Panc1 (cell line): ENCODE measurements at regions not wholly inside any gene's neighbourhood (a gene's known extent, or its start where the extent isn't known, plus 50 kb on each side); places are given as distances from the start of the nearest gene placed in this dataset.

Experiments
- ATAC-seq: fragments of 200-7000 bp; cut with Tn5 transposase; 2 replicates; pipeline ENCODE4 v1.9.1; 2020; ENCODE audit warnings: mild to moderate bottlenecking, moderate library complexity
- BruUV-seq: library from RNA; stranded (reverse); fragments of 400-500 nt; replicated peaks from 2 replicates; lab custom pipeline; 2021; lab: Mats Ljungman, UMichigan
- CTCF ChIA-PET: fragments of 300-600 bp; sonication (Branson Sonifier 250); formaldehyde crosslinking; loops from one replicate; lab custom pipeline; 2022; ENCODE audit warnings: antibody characterized with exemption; lab: Charles Lee
- POLR2A ChIA-PET: fragments of 300-600 bp; sonication (Branson Sonifier 250); formaldehyde crosslinking; loops from one replicate; lab custom pipeline; 2022; ENCODE audit warnings: antibody characterized with exemption; lab: Charles Lee
- DNase-seq: peaks from one replicate; pipeline ENCODE4 v3.0.0-alpha.2; 2010; ENCODE audit warnings: low read depth, low spot score
- H3K27ac ChIP-seq: 2 replicates; pipeline ENCODE4 v1.5.1; 2011; ENCODE audit warnings: mild to moderate bottlenecking, low read length, inconsistent platforms
- H3K27me3 ChIP-seq: fragments of 200-500 bp; sonication (Bioruptor generic); 2 replicates; pipeline ENCODE4 v1.6.0; 2014; ENCODE audit warnings: low read length, inconsistent platforms; ENCODE audit not compliant: control insufficient read depth, insufficient read depth
- H3K36me3 ChIP-seq: fragments of 200-500 bp; sonication (Bioruptor generic); 2 replicates; pipeline ENCODE4 v1.5.1; 2014; ENCODE audit warnings: inconsistent platforms, mild to moderate bottlenecking, low read length, moderate library complexity; ENCODE audit not compliant: control insufficient read depth, insufficient read depth
- H3K4me1 ChIP-seq: 2 replicates; pipeline ENCODE4 v1.5.1; 2011; ENCODE audit warnings: inconsistent platforms, mild to moderate bottlenecking, low read length, moderate library complexity; ENCODE audit not compliant: control insufficient read depth, insufficient read depth
- H3K4me3 ChIP-seq, 2 experiments: 2 replicates each; pipeline ENCODE4 v1.5.1; 2011 to 2012; ENCODE audit warnings: low read depth in 2 of 2, low read length in 2 of 2, mild to moderate bottlenecking in 2 of 2, inconsistent platforms in 1 of 2, moderate library complexity in 1 of 2
- H3K9me3 ChIP-seq: fragments of 200-500 bp; sonication (Bioruptor generic); 2 replicates; pipeline ENCODE4 v1.5.1; 2014; ENCODE audit warnings: low read depth, mild to moderate bottlenecking, inconsistent platforms, low read length, moderate library complexity; ENCODE audit not compliant: control insufficient read depth, insufficient read depth
- POLR2AphosphoS5 ChIP-seq: IDR thresholded peaks from 2 replicates; pipeline ENCODE4 v1.6.1; 2012; ENCODE audit warnings: mild to moderate bottlenecking, low read depth, low read length, moderate library complexity
- REST ChIP-seq, 2 experiments: IDR thresholded peaks; 2 replicates each; pipeline ENCODE4 v1.6.1; 2011 to 2012; ENCODE audit warnings: low read depth in 2 of 2, control low read depth in 1 of 2, low read length in 1 of 2, mild to moderate bottlenecking in 1 of 2, moderate library complexity in 1 of 2; ENCODE audit not compliant: insufficient read depth in 1 of 2
- SIN3A ChIP-seq: IDR thresholded peaks from 2 replicates; pipeline ENCODE4 v1.6.1; 2012; ENCODE audit warnings: low read depth, mild to moderate bottlenecking, low read length, moderate library complexity, borderline replicate concordance; ENCODE audit not compliant: insufficient read depth
- TCF7L2 ChIP-seq: IDR thresholded peaks from 2 replicates; pipeline ENCODE4 v1.6.1; 2011; ENCODE audit warnings: mild to moderate bottlenecking, low read depth, low read length, inconsistent platforms
- in situ Hi-C: cut with HindIII; loops from 2 replicates; pipeline ENCODE4 v1.10.0; 2016; ENCODE audit warnings: low sequenced_read_pairs, low pct_unique_long_range_greater_than_20kb
- intact Hi-C: fragments of 100-400 bp; cut with micrococcal nuclease; formaldehyde crosslinking; loops from one replicate; pipeline ENCODE4 v1.10.0; 2022; ENCODE audit not compliant: unreplicated experiment
- TF ChIP-seq, protein P1 (sequence below): fragments of 450-650 bp; IDR thresholded peaks from 2 replicates; pipeline ENCODE4 v1.5.1; 2017; ENCODE audit warnings: mild to moderate bottlenecking

- Histone ChIP-seq H3K27ac (no peak overlapping the region), H3K9me3 (no peaks in the 10 kb centered on the region), H3K27me3 (no peaks in the 10 kb centered on the region), H3K36me3 (no peaks in the 10 kb centered on the region), H3K4me3 (no peak overlapping the region), H3K4me1 (no peaks in the 10 kb centered on the region)
- BruUV-seq = no TSS peak
- POLR2A ChIA-PET = no interaction called here
- TF ChIP-seq POLR2AphosphoS5 (no peak), REST (IDR thresholded peaks at IDR 0.05; ENCODE audit: insufficient read depth in 1 of 2, low read depth in 2 of 2, low read length in 1 of 2) (no peak), SIN3A (no peak), TCF7L2 (no peak)
- TF ChIP-seq, protein P1, sequence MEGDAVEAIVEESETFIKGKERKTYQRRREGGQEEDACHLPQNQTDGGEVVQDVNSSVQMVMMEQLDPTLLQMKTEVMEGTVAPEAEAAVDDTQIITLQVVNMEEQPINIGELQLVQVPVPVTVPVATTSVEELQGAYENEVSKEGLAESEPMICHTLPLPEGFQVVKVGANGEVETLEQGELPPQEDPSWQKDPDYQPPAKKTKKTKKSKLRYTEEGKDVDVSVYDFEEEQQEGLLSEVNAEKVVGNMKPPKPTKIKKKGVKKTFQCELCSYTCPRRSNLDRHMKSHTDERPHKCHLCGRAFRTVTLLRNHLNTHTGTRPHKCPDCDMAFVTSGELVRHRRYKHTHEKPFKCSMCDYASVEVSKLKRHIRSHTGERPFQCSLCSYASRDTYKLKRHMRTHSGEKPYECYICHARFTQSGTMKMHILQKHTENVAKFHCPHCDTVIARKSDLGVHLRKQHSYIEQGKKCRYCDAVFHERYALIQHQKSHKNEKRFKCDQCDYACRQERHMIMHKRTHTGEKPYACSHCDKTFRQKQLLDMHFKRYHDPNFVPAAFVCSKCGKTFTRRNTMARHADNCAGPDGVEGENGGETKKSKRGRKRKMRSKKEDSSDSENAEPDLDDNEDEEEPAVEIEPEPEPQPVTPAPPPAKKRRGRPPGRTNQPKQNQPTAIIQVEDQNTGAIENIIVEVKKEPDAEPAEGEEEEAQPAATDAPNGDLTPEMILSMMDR = no peak
- DNase-seq (no peak), ATAC-seq (no peak)
- in situ Hi-C loops = no loop called here
- intact Hi-C loops = no loop called here
- CTCF ChIA-PET = no interaction called here
Observed at GRCh38 chr3:176378789-176379188, 818.5 kb downstream of the TBL1XR1 start.

DNA sequence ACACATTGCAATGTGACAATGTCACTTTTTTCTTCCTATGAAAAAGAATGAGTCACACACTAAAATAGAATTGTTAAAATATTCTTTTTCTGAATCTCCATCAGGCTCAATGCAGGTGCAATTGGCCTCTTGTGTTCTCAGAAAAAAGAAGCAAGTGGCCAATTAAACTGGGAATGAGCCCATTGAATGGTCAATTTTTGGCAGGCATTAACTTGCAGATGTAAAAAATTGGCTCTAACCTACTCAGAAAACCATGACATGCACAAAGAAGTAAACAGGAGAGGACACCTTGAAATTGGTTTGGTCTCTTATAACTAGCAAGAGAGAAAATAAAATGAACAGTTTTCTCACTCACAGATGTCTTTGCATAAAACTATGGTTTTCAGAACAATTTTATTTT is 820.8 kb downstream of the TBL1XR1 start:
- POLR2A ChIA-PET = no interaction called here

More for the DNA sequence above, 820.8 kb downstream of the TBL1XR1 start:
- ATAC-seq (no peak), DNase-seq (no peak)
- intact Hi-C loops = no loop called here
- Histone ChIP-seq H3K36me3 (no peaks in the 10 kb centered on the region), H3K9me3 (no peaks in the 10 kb centered on the region), H3K4me1 (no peaks in the 10 kb centered on the region), H3K4me3 (no peak overlapping the region), H3K27ac (no peak overlapping the region), H3K27me3 (no peaks in the 10 kb centered on the region)
- no TSS peak for BruUV-seq
- CTCF ChIA-PET = no interaction called here
- no peak for TF ChIP-seq SIN3A
- TF ChIP-seq, protein P1 = no peak
- TF ChIP-seq TCF7L2 = no peak
- TF ChIP-seq REST (IDR thresholded peaks at IDR 0.05; ENCODE audit: insufficient read depth in 1 of 2, low read depth in 2 of 2, low read length in 1 of 2) = no peak
- TF ChIP-seq POLR2AphosphoS5 = no peak
- in situ Hi-C loops = no loop called here
